ENCODE measurements at regions not wholly inside any gene's neighbourhood (a gene's known extent, or its start where the extent isn't known, plus 50 kb on each side); places are given as distances from the start of the nearest gene placed in this dataset.

- no peak for DNase-seq
These were observed 586.9 kb downstream of the PCDH7 start for GRCh38 chr4:31307029-31307428.

- no peak for DNase-seq
These were observed 604.6 kb downstream of the PCDH7 start for GRCh38 chr4:31324814-31325213.

- no peak for DNase-seq
These were observed 605.1 kb downstream of the PCDH7 start for GRCh38 chr4:31325300-31325699.

GRCh38 chr4:31327031-31327430 lies 606.9 kb downstream of the PCDH7 start:
- DNase-seq: no peak

- no peak for DNase-seq
These were observed 608.8 kb downstream of the PCDH7 start for GRCh38 chr4:31328932-31329331.

- DNase-seq: no peak
These were observed 614.1 kb downstream of the PCDH7 start for GRCh38 chr4:31334086-31334910.

GRCh38 chr4:31338000-31338399 lies 617.8 kb downstream of the PCDH7 start:
- DNase-seq: no peak

GRCh38 chr4:31341601-31342359 lies 621.6 kb downstream of the PCDH7 start:
- DNase-seq: no peak

- DNase-seq: no peak
These were observed 622.9 kb downstream of the PCDH7 start for GRCh38 chr4:31343061-31343460.

- DNase-seq: no peak
These were observed 629.7 kb downstream of the PCDH7 start for GRCh38 chr4:31349907-31350306.

- no peak for DNase-seq
These were observed 631.5 kb downstream of the PCDH7 start for GRCh38 chr4:31351695-31352094.

GRCh38 chr4:31356839-31357238 lies 636.7 kb downstream of the PCDH7 start:
- no peak for DNase-seq

GRCh38 chr4:31360786-31361185 lies 640.6 kb downstream of the PCDH7 start:
- DNase-seq: no peak

GRCh38 chr4:31362756-31363155 lies 642.6 kb downstream of the PCDH7 start:
- no peak for DNase-seq

GRCh38 chr4:31365006-31365690 lies 645.0 kb downstream of the PCDH7 start:
- no peak for DNase-seq

GRCh38 chr4:31366041-31366440 lies 645.9 kb downstream of the PCDH7 start:
- DNase-seq: no peak

- no peak for DNase-seq
These were observed 650.8 kb downstream of the PCDH7 start for GRCh38 chr4:31370866-31371465.

- DNase-seq: no peak
These were observed 654.2 kb downstream of the PCDH7 start for GRCh38 chr4:31374256-31374960.

GRCh38 chr4:31375936-31376335 lies 655.8 kb downstream of the PCDH7 start:
- DNase-seq: no peak

- DNase-seq: no peak
These were observed 659.2 kb downstream of the PCDH7 start for GRCh38 chr4:31379364-31379763.

GRCh38 chr4:31383767-31384166 lies 663.6 kb downstream of the PCDH7 start:
- DNase-seq: no peak

- no peak for DNase-seq
These were observed 670.7 kb downstream of the PCDH7 start for GRCh38 chr4:31390849-31391248.

GRCh38 chr4:31391976-31392375 lies 671.8 kb downstream of the PCDH7 start:
- no peak for DNase-seq
